GM12878 (cell line): ENCODE measurements at regions not wholly inside any gene's neighbourhood (a gene's known extent, or its start where the extent isn't known, plus 50 kb on each side); places are given as distances from the start of the nearest gene placed in this dataset.

ENCODE experiments used
- ATAC-seq: fragments of 200-7000 bp; cut with Tn5 transposase; 3 replicates; pipeline ENCODE4 v1.9.1; 2020; ENCODE audit warnings: mild to moderate bottlenecking, moderate library complexity
- BruUV-seq: library from RNA; stranded (reverse); fragments of 400-500 nt; replicated peaks from 2 replicates; lab custom pipeline; 2021; lab: Mats Ljungman, UMichigan
- CTCF ChIA-PET: fragments of 300-600 bp; sonication (Branson Sonifier 250); formaldehyde crosslinking; extraction: SDS; loops from one replicate; lab custom pipeline; 2021; ENCODE audit warnings: inconsistent platforms; lab: Yijun Ruan, JAX
- POLR2A ChIA-PET: fragments of 350-600 bp; formaldehyde crosslinking; extraction: SDS; loops from one replicate; lab custom pipeline; 2021; ENCODE audit warnings: inconsistent platforms; lab: Charles Lee
- RAD21 ChIA-PET: fragments of 300-600 bp; sonication (Branson Sonifier 250); formaldehyde crosslinking; loops from one replicate; lab custom pipeline; 2023; ENCODE audit warnings: antibody characterized with exemption; ENCODE audit not compliant: unreplicated experiment; lab: Charles Lee
- SMC1A ChIA-PET: fragments of 300-600 bp; sonication (Branson Sonifier 250); formaldehyde crosslinking; loops from one replicate; lab custom pipeline; 2023; ENCODE audit not compliant: unreplicated experiment, uncharacterized antibody; lab: Charles Lee
- DNase-seq: peaks from one replicate; pipeline ENCODE4 v3.0.0-alpha.2; 2011; ENCODE audit warnings: low read depth, low spot score
- FAIRE-seq: peaks from 3 replicates; lab custom pipeline; 2011; peaks lifted over from hg19 to GRCh38; lab: Jason Lieb, UNC
- H2AFZ ChIP-seq: 2 replicates; pipeline ENCODE4 v1.6.0; 2011; ENCODE audit warnings: low read depth, low read length, control low read depth; ENCODE audit not compliant: control insufficient read depth
- H3K27ac ChIP-seq: 2 replicates; pipeline ENCODE4 v1.5.1; 2011; ENCODE audit warnings: control low read depth; ENCODE audit not compliant: control insufficient read depth, insufficient read depth
- H3K27me3 ChIP-seq, 2 experiments: replicated peaks in 1 of 2; 2 replicates each; pipeline versions ENCODE4 v1.6.0 to v1.6.1; 2011; ENCODE audit warnings: low read length in 1 of 2; ENCODE audit not compliant: control insufficient read depth in 2 of 2, insufficient read depth in 2 of 2
- H3K36me3 ChIP-seq, 2 experiments: 2 replicates each; pipeline ENCODE4 v1.5.1; 2011; ENCODE audit warnings: low read length in 1 of 2; ENCODE audit not compliant: control insufficient read depth in 2 of 2, insufficient read depth in 2 of 2
- H3K4me1 ChIP-seq: 2 replicates; pipeline ENCODE4 v1.6.1; 2011; ENCODE audit warnings: mild to moderate bottlenecking, low read length, moderate library complexity, mixed read lengths; ENCODE audit not compliant: control insufficient read depth, insufficient read depth
- H3K4me2 ChIP-seq: 2 replicates; pipeline ENCODE4 v1.6.0; 2011; ENCODE audit warnings: control low read depth; ENCODE audit not compliant: control insufficient read depth, insufficient read depth
- H3K4me3 ChIP-seq: fragments of 200-600 bp; sonication (generic); 2 replicates; pipeline ENCODE4 v1.5.1; 2016
- H3K79me2 ChIP-seq: 2 replicates; pipeline ENCODE4 v1.6.0; 2011; ENCODE audit warnings: low read length; ENCODE audit not compliant: control insufficient read depth, insufficient read depth
- H3K9ac ChIP-seq: 2 replicates; pipeline ENCODE4 v1.8.0; 2011; ENCODE audit warnings: low read length, control low read depth, mixed read lengths; ENCODE audit not compliant: control insufficient read depth, insufficient read depth
- H3K9me3 ChIP-seq: replicated peaks from 3 replicates; pipeline ENCODE4 v1.5.1; 2011; ENCODE audit warnings: mild to moderate bottlenecking, low read length; ENCODE audit not compliant: control insufficient read depth, insufficient read depth
- H4K20me1 ChIP-seq: 2 replicates; pipeline ENCODE4 v1.6.0; 2011; ENCODE audit not compliant: control insufficient read depth, insufficient read depth
- BMI1 ChIP-seq: fragments of 450-650 bp; IDR thresholded peaks from 2 replicates; pipeline ENCODE4 v1.6.1; 2016; ENCODE audit warnings: mild to moderate bottlenecking, moderate library complexity, borderline replicate concordance
- CBFB ChIP-seq: IDR thresholded peaks from 2 replicates; pipeline ENCODE4 v1.6.1; 2016; ENCODE audit warnings: antibody characterized with exemption, low read depth
- ESRRA ChIP-seq: IDR thresholded peaks from 2 replicates; pipeline ENCODE4 v1.6.1; 2012; ENCODE audit warnings: mild to moderate bottlenecking, low read length, improper control_type of control experiment
- JUNB ChIP-seq: IDR thresholded peaks from 2 replicates; pipeline ENCODE4 v1.6.1; 2016; ENCODE audit warnings: antibody characterized with exemption, mild to moderate bottlenecking
- SMARCA5 ChIP-seq: fragments of 450-650 bp; IDR thresholded peaks from 2 replicates; pipeline ENCODE4 v1.6.1; 2017; ENCODE audit warnings: mild to moderate bottlenecking
- YY1 ChIP-seq: IDR thresholded peaks from 2 replicates; pipeline ENCODE4 v1.6.1; 2011; ENCODE audit warnings: low read depth, mild to moderate bottlenecking, low read length
- ZNF207 ChIP-seq: fragments of 450-650 bp; IDR thresholded peaks from 2 replicates; pipeline ENCODE4 v1.6.1; 2014; ENCODE audit warnings: antibody characterized with exemption, mild to moderate bottlenecking, borderline replicate concordance
- ZNF622 ChIP-seq: fragments of 450-650 bp; IDR thresholded peaks from 2 replicates; pipeline ENCODE4 v1.6.1; 2017; ENCODE audit warnings: mild to moderate bottlenecking, inconsistent platforms
- ZSCAN29 ChIP-seq: fragments of 450-650 bp; IDR thresholded peaks from 2 replicates; pipeline ENCODE4 v1.6.1; 2017; ENCODE audit warnings: mild to moderate bottlenecking, moderate library complexity
- WGBS: methylation state at CpG from one replicate; pipeline ENCODE4 v1.1.6; 2016; ENCODE audit warnings: low lambda C conversion rate; ENCODE audit not compliant: insufficient replicate concordance, insufficient coverage; ENCODE audit errors: missing lambda C conversion rate; 5-methylcytosine and 5-hydroxymethylcytosine counted together
- in situ Hi-C: fragments of 300-500 bp; cut with MboI; formaldehyde crosslinking; loops from 9 replicates; pipeline ENCODE4 v1.14.3; 2018; ENCODE audit warnings: mixed read lengths
- intact Hi-C: fragments of 100-400 bp; cut with micrococcal nuclease; formaldehyde crosslinking; loops from one replicate; pipeline ENCODE4 v1.14.2; 2022; ENCODE audit not compliant: unreplicated experiment

DNA sequence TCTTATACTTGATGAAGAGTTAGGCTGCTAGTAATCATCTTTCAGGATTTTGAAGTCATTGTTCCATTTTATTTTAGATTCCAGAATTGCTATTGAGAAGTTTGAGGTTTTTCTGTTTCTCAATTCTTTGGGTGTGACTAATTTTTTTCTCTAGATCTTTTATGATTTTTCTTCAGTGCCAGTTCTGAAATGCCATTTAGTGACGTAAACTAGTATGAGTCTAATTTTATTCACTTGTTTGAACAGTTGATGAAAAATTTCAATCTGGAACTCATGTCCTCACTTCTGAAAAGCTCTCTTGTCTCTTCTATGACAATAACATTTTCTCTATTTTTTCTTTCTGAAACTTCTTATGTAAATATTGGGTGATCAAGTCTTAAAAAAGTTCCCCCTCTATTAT is 188.5 kb upstream of the HTR2A start:
- no peak overlapping the region for H3K4me3 ChIP-seq
- in situ Hi-C loops: no loop called here
- no peak for FAIRE-seq
- H3K27ac ChIP-seq: no peak overlapping the region
- no peaks in the 10 kb centered on the region for H3K79me2 ChIP-seq
- DNase-seq: no peak
- no TSS peak for BruUV-seq
- WGBS: 94% methylated on average over 1 of the region's 1 CpG
- ChIA-PET SMC1A (no interaction called here), CTCF (no interaction called here), POLR2A (no interaction called here), RAD21 (no interaction called here)
- no peak overlapping the region for H3K4me2 ChIP-seq
- H3K27me3 ChIP-seq: no peaks in the 10 kb centered on the region
- no peak overlapping the region for H3K9ac ChIP-seq
- no peaks in the 10 kb centered on the region for H3K9me3 ChIP-seq
- H3K4me1 ChIP-seq: no peaks in the 10 kb centered on the region
- TF ChIP-seq CBFB (no peak), ESRRA (no peak), JUNB (no peak), ZNF207 (no peak)
- H3K36me3 ChIP-seq: no peaks in the 10 kb centered on the region
- intact Hi-C loops: no loop called here
- H2AFZ ChIP-seq: no peak overlapping the region
- no peak for ATAC-seq
- no peaks in the 10 kb centered on the region for H4K20me1 ChIP-seq

DNA sequence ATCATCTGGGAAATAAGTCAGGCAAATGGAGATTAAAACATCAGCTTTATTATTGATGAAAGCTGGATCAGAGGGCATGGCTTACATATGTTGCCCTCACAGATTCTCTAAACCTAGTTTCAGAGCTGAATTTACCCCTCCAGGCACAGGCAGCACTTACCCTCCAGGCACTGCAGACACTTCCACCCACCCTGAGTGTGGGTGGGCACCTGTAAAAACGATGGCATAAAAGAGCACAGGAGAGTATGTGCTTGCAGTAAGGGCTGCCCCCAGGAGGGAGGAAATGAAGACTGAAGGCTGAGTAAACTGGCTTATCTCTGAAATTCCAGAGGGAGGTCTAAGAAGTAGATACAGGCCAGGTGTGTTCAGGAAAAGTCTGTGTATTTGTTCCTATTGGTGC is 185.0 kb upstream of the HTR2A start:
- Histone ChIP-seq H3K4me1 (no peaks in the 10 kb centered on the region), H3K9me3 (no peaks in the 10 kb centered on the region), H3K4me2 (no peak overlapping the region), H3K27me3 (no peaks in the 10 kb centered on the region), H3K79me2 (no peaks in the 10 kb centered on the region), H2AFZ (no peak overlapping the region), H3K9ac (no peak overlapping the region), H3K27ac (no peak overlapping the region), H3K4me3 (no peak overlapping the region), H4K20me1 (no peaks in the 10 kb centered on the region), H3K36me3 (no peaks in the 10 kb centered on the region)
- ATAC-seq (no peak), DNase-seq (no peak), FAIRE-seq (no peak)
- ChIA-PET SMC1A (interaction anchor here (1.0 kb wide), 1 partner anchor 120 kb away, joined by 3 read pairs; no protein-coding TSS in a partner anchor), RAD21 (no interaction called here), POLR2A (no interaction called here), CTCF (interaction anchor here (1.3 kb wide), 1 partner anchor 90 kb away, joined by 3 read pairs; no protein-coding TSS in a partner anchor)
- 0% methylated on average over 1 of the region's 1 CpG for whole genome bisulfite sequencing
- no peak for TF ChIP-seq BMI1
- no peak for TF ChIP-seq ZSCAN29
- TF ChIP-seq SMARCA5: no peak
- TF ChIP-seq YY1: no peak
- no peak for TF ChIP-seq ZNF622
- in situ Hi-C loops: no loop called here
- intact Hi-C loops: no loop called here
- BruUV-seq: no TSS peak
